ENCODE measurements at regions not wholly inside any gene's neighbourhood (a gene's known extent, or its start where the extent isn't known, plus 50 kb on each side); places are given as distances from the start of the nearest gene placed in this dataset.
"Not testable (repeated sequence)": the region's sequence is repeated elsewhere in the genome, so short reads cannot be mapped to it uniquely, and the experiment has no call there.

GRCh38 chr2:234250926-234251325, 200.4 kb downstream of the SPP2 start:
- Mint-ChIP-seq H3K27ac (no peak overlapping the region), H3K4me3 (no peak overlapping the region), H3K36me3 (no peaks in the 10 kb centered on the region), H3K27me3 (no peaks in the 10 kb centered on the region), H3K4me1 (peaks cover 7 to 9% (median 8%) of the 10 kb centered on the region in 3 donors), H3K9me3 (no peaks in the 10 kb centered on the region)
- Histone ChIP-seq H3K4me1 (ENCODE audit: control insufficient read depth in 1 of 2, extremely low read depth in 1 of 2, insufficient read depth in 2 of 2, low read length in 2 of 2) (peaks cover 0 to 5% of the 10 kb centered on the region in 2 experiments), H3K36me3 (ENCODE audit: control insufficient read depth in 2 of 2, extremely low read depth in 1 of 2, insufficient read depth in 1 of 2, low read length in 1 of 2) (no peaks in the 10 kb centered on the region), H3K27ac (ENCODE audit: low read length) (no peak overlapping the region), H3K4me3 (ENCODE audit: control insufficient read depth in 1 of 2, extremely low read depth in 1 of 2, low read length in 1 of 2) (no peak overlapping the region), H3K9me3 (no peaks in the 10 kb centered on the region), H3K27me3 (replicated peaks in 1 of 2; ENCODE audit: control insufficient read depth in 2 of 2, extremely low read depth in 1 of 2, insufficient read depth in 2 of 2, low read length in 1 of 2) (peaks cover 0 to 5% of the 10 kb centered on the region in 2 experiments)
- no peak for DNase-seq
- ATAC-seq (replicated peaks in 1 of 4) = no peak
- ChIA-PET POLR2A (no interaction called here), CTCF (no interaction called here)
- WGBS (ENCODE audit: insufficient coverage) = no CpG with 5 or more reads among the region's 2 CpGs

DNA sequence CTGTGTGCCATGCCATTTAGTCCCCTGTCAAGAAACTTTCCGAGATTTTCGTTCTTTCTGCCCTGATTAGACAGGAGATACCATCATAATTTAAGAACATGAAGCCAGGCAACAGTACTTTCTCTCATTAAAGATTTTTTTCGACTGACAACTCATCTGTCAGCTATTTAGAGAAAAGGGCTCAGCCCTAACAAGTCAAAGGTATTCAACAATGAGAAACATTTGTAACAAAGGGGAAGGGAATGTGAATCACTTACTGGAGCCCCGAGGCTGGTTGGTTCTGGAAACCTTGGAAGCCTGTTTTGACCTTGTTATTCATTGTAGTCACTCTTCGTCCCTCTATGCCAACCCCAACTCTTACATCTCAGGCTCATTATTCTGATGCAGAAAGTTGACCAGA, 199.4 kb downstream of the SPP2 start:
- Mint-ChIP-seq H3K27me3 (no peaks in the 10 kb centered on the region), H3K4me3 (no peak overlapping the region), H3K27ac (no peak overlapping the region), H3K36me3 (no peaks in the 10 kb centered on the region), H3K9me3 (no peaks in the 10 kb centered on the region), H3K4me1 (peaks cover 3 to 5% (median 4%) of the 10 kb centered on the region in 3 donors)
- CTCF ChIA-PET = no interaction called here
- 58% methylated on average over 2 of the region's 5 CpGs for WGBS (ENCODE audit: insufficient coverage)
- no peaks in the 10 kb centered on the region for H3K36me3 ChIP-seq (ENCODE audit: control insufficient read depth in 2 of 2, extremely low read depth in 1 of 2, insufficient read depth in 1 of 2, low read length in 1 of 2)
- ATAC-seq (replicated peaks in 1 of 4) (no peak), DNase-seq (no peak)
- no peak overlapping the region for H3K27ac ChIP-seq (ENCODE audit: low read length)
- H3K4me1 ChIP-seq (ENCODE audit: control insufficient read depth in 1 of 2, extremely low read depth in 1 of 2, insufficient read depth in 2 of 2, low read length in 2 of 2) = peaks cover 0 to 5% of the 10 kb centered on the region in 2 experiments
- no peak overlapping the region for H3K4me3 ChIP-seq (ENCODE audit: control insufficient read depth in 1 of 2, extremely low read depth in 1 of 2, low read length in 1 of 2)
- POLR2A ChIA-PET = no interaction called here
- peaks cover 0 to 5% of the 10 kb centered on the region in 2 experiments for H3K27me3 ChIP-seq (replicated peaks in 1 of 2; ENCODE audit: control insufficient read depth in 2 of 2, extremely low read depth in 1 of 2, insufficient read depth in 2 of 2, low read length in 1 of 2)
- no peaks in the 10 kb centered on the region for H3K9me3 ChIP-seq

- Mint-ChIP-seq H3K4me1 (peaks cover 3 to 8% (median 8%) of the 10 kb centered on the region in 3 donors), H3K27me3 (no peaks in the 10 kb centered on the region), H3K4me3 (no peak overlapping the region), H3K27ac (no peak overlapping the region), H3K9me3 (no peaks in the 10 kb centered on the region), H3K36me3 (no peaks in the 10 kb centered on the region)
- ATAC-seq (replicated peaks in 1 of 4) (no peak), DNase-seq (no peak)
- POLR2A ChIA-PET = no interaction called here
- 70% methylated on average over 2 of the region's 5 CpGs for WGBS (ENCODE audit: insufficient coverage)
- CTCF ChIA-PET = no interaction called here
- no peaks in the 10 kb centered on the region for H3K9me3 ChIP-seq
- peaks cover 0 to 5% of the 10 kb centered on the region in 2 experiments for H3K27me3 ChIP-seq (replicated peaks in 1 of 2; ENCODE audit: control insufficient read depth in 2 of 2, extremely low read depth in 1 of 2, insufficient read depth in 2 of 2, low read length in 1 of 2)
- no peak overlapping the region for H3K4me3 ChIP-seq (ENCODE audit: control insufficient read depth in 1 of 2, extremely low read depth in 1 of 2, low read length in 1 of 2)
- no peak overlapping the region for H3K27ac ChIP-seq (ENCODE audit: low read length)
- H3K36me3 ChIP-seq (ENCODE audit: control insufficient read depth in 2 of 2, extremely low read depth in 1 of 2, insufficient read depth in 1 of 2, low read length in 1 of 2) = no peaks in the 10 kb centered on the region
- H3K4me1 ChIP-seq (ENCODE audit: control insufficient read depth in 1 of 2, extremely low read depth in 1 of 2, insufficient read depth in 2 of 2, low read length in 2 of 2) = no peaks in the 10 kb centered on the region
Measured at GRCh38 chr2:234249034-234249735, 198.7 kb downstream of the SPP2 start.

GRCh38 chr2:234248213-234248710, 197.8 kb downstream of the SPP2 start:
- 96% methylated on average over 10 of the region's 10 CpGs for WGBS (ENCODE audit: insufficient coverage)
- CTCF ChIA-PET = not testable (repeated sequence)

DNA sequence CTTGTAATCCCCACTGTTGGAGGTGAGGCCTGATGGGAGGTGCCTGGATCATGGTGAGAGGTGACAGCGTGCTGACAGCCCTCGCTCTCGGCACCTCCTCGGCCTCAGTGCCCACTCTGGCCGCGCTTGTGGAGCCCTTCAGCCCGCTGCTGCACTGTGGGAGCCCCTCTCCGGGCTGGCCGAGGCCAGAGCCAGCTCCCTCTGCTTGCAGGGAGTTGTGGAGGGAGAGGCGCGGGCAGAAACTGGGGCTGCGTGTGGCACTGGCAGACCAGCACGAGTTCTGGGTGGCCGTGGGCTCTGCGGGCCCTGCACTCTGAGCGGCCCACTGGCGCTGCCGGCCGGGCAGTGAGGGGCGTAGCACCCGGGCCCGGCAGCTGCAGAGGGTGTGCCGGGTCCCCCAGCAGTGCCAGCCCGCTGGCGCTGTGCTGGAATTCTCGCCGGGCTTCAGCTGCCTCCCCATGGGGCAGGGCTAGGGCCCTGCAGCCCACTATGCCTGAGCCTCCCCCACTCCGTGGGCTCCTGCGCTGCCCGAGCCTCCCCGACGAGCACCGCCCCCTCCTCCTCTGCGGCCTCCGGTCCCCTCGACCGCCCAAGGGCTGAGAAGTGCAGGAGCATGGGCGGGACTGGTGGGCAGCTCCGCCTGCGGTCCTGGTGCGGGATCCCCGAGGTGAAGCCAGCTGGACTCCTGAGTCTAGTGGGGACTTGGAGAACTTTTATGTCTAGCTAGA, 197.1 kb downstream of the SPP2 start:
- Histone ChIP-seq H3K4me3 (ENCODE audit: control insufficient read depth in 1 of 2, extremely low read depth in 1 of 2, low read length in 1 of 2) (no peak overlapping the region), H3K27ac (ENCODE audit: low read length) (no peak overlapping the region), H3K9me3 (no peaks in the 10 kb centered on the region), H3K27me3 (replicated peaks in 1 of 2; ENCODE audit: control insufficient read depth in 2 of 2, extremely low read depth in 1 of 2, insufficient read depth in 2 of 2, low read length in 1 of 2) (peaks cover 0 to 4% of the 10 kb centered on the region in 2 experiments), H3K4me1 (ENCODE audit: control insufficient read depth in 1 of 2, extremely low read depth in 1 of 2, insufficient read depth in 2 of 2, low read length in 2 of 2) (peaks cover 0 to 3% of the 10 kb centered on the region in 2 experiments), H3K36me3 (ENCODE audit: control insufficient read depth in 2 of 2, extremely low read depth in 1 of 2, insufficient read depth in 1 of 2, low read length in 1 of 2) (no peaks in the 10 kb centered on the region)
- WGBS (ENCODE audit: insufficient coverage) = 96% methylated on average over 34 of the region's 42 CpGs
- Mint-ChIP-seq H3K4me1 (peaks cover 11 to 18% (median 17%) of the 10 kb centered on the region in 3 donors), H3K36me3 (no peaks in the 10 kb centered on the region), H3K4me3 (no peak overlapping the region), H3K27me3 (no peaks in the 10 kb centered on the region), H3K9me3 (no peaks in the 10 kb centered on the region), H3K27ac (no peak overlapping the region)
- ATAC-seq (replicated peaks in 1 of 4) (no peak), DNase-seq (no peak)
- CTCF ChIA-PET = no interaction called here
- POLR2A ChIA-PET = no interaction called here

More at GRCh38 chr2:234248213-234248710, 197.8 kb downstream of the SPP2 start:
- ATAC-seq (replicated peaks in 1 of 4); H3K27me3 Mint-ChIP-seq; H3K36me3 Mint-ChIP-seq; DNase-seq; H3K4me1 ChIP-seq (ENCODE audit: control insufficient read depth in 1 of 2, extremely low read depth in 1 of 2, insufficient read depth in 2 of 2, low read length in 2 of 2); POLR2A ChIA-PET; H3K9me3 ChIP-seq; H3K4me3 ChIP-seq (ENCODE audit: control insufficient read depth in 1 of 2, extremely low read depth in 1 of 2, low read length in 1 of 2); H3K27ac ChIP-seq (ENCODE audit: low read length); H3K27me3 ChIP-seq (replicated peaks in 1 of 2; ENCODE audit: control insufficient read depth in 2 of 2, extremely low read depth in 1 of 2, insufficient read depth in 2 of 2, low read length in 1 of 2); H3K4me3 Mint-ChIP-seq; H3K9me3 Mint-ChIP-seq; H3K27ac Mint-ChIP-seq; H3K36me3 ChIP-seq (ENCODE audit: control insufficient read depth in 2 of 2, extremely low read depth in 1 of 2, insufficient read depth in 1 of 2, low read length in 1 of 2): not testable (repeated sequence)
- peaks cover 9 to 17% (median 15%) of the 10 kb centered on the region in 3 donors for H3K4me1 Mint-ChIP-seq

DNA sequence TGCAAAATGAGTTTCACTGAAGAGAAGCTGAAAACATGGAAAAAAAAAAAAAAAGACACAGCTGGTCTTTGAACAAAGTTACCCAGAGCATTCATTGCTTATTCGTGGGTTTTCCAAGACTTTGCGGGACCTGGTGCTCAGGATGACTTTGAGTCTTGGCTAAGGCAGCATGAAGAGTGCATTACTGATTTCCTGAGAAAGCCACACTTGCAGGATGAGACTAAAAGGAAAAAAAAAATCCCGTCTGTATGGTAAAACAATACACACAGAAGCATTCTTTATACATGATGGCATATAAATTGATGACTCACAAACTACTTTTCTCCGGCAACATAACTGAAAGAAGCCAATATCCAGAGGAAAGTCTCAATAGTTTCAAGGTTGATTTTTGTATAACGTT, 195.4 kb downstream of the SPP2 start:
- no peaks in the 10 kb centered on the region for H3K36me3 Mint-ChIP-seq
- H3K27me3 Mint-ChIP-seq = no peaks in the 10 kb centered on the region
- ATAC-seq (replicated peaks in 1 of 4) (no peak), DNase-seq (no peak)
- no peak overlapping the region for H3K4me3 Mint-ChIP-seq
- POLR2A ChIA-PET = no interaction called here
- Histone ChIP-seq H3K36me3 (ENCODE audit: control insufficient read depth in 2 of 2, extremely low read depth in 1 of 2, insufficient read depth in 1 of 2, low read length in 1 of 2) (no peaks in the 10 kb centered on the region), H3K27me3 (replicated peaks in 1 of 2; ENCODE audit: control insufficient read depth in 2 of 2, extremely low read depth in 1 of 2, insufficient read depth in 2 of 2, low read length in 1 of 2) (no peaks in the 10 kb centered on the region), H3K27ac (ENCODE audit: low read length) (no peak overlapping the region), H3K4me3 (ENCODE audit: control insufficient read depth in 1 of 2, extremely low read depth in 1 of 2, low read length in 1 of 2) (no peak overlapping the region), H3K4me1 (ENCODE audit: control insufficient read depth in 1 of 2, extremely low read depth in 1 of 2, insufficient read depth in 2 of 2, low read length in 2 of 2) (peaks cover 0 to 3% of the 10 kb centered on the region in 2 experiments), H3K9me3 (no peaks in the 10 kb centered on the region)
- 83% methylated on average over 2 of the region's 5 CpGs for WGBS (ENCODE audit: insufficient coverage)
- CTCF ChIA-PET = no interaction called here
- no peaks in the 10 kb centered on the region for H3K9me3 Mint-ChIP-seq
- peaks cover 11 to 18% (median 17%) of the 10 kb centered on the region in 3 donors for H3K4me1 Mint-ChIP-seq
- H3K27ac Mint-ChIP-seq = no peak overlapping the region
